Activated T-cell treated with anti-CD3 and anti-CD28 coated beads, Interleukin-2, amount 50 U/mL, for 4 hours (primary cell): ENCODE measurements at regions not wholly inside any gene's neighbourhood (a gene's known extent, or its start where the extent isn't known, plus 50 kb on each side); places are given as distances from the start of the nearest gene placed in this dataset.
"Not testable (repeated sequence)": the region's sequence is repeated elsewhere in the genome, so short reads cannot be mapped to it uniquely, and the experiment has no call there.

Source experiments
- ATAC-seq, 2 donors: fragments of 200-7000 bp; cut with Tn5 transposase; one replicate each; pipeline ENCODE4 v1.10.0; 2021
- DNase-seq: peaks from one replicate; pipeline ENCODE4 v3.0.0-alpha.2; 2020
- H3K27me3 Mint-ChIP-seq: one replicate; pipeline ENCODE4 v1.8.0; 2021; ENCODE audit warnings: low read depth, mixed read lengths
- H3K36me3 Mint-ChIP-seq: one replicate; pipeline ENCODE4 v1.8.0; 2022; ENCODE audit warnings: mixed read lengths; ENCODE audit not compliant: insufficient read depth
- H3K4me1 Mint-ChIP-seq: one replicate; pipeline ENCODE4 v1.8.0; 2021; ENCODE audit warnings: low read depth, mixed read lengths
- H3K4me3 Mint-ChIP-seq: one replicate; pipeline ENCODE4 v1.8.0; 2021; ENCODE audit warnings: mild to moderate bottlenecking, moderate library complexity, mixed read lengths
- H3K9me3 Mint-ChIP-seq: one replicate; pipeline ENCODE4 v1.8.0; 2021; ENCODE audit warnings: mixed read lengths

DNA sequence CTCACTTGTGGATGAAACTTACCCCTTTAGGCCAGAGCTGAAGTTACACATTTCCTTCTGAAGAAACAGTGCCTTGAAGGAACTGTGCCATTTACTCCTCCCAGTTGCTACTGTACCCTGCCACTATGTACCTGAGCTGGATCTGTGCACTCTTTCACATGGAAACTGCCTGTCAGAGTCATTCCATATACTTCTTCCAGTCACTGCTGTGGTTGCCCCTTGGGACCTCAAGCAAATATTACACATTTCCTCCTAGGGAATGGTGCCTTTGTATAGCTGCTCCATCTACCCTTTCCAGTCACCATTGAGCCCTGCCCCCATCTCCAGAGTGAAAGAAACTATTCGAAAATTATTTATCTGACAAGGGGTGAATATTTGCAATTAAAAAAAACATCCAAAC lies 1328.3 kb downstream of the TECRL start:
- no peaks in the 10 kb centered on the region for H3K27me3 Mint-ChIP-seq
- H3K36me3 Mint-ChIP-seq = no peaks in the 10 kb centered on the region
- DNase-seq (no peak), ATAC-seq (no peak)
- H3K4me1 Mint-ChIP-seq = no peaks in the 10 kb centered on the region
- H3K9me3 Mint-ChIP-seq = peaks cover 24% of the 10 kb centered on the region
- H3K4me3 Mint-ChIP-seq = no peak overlapping the region

DNA sequence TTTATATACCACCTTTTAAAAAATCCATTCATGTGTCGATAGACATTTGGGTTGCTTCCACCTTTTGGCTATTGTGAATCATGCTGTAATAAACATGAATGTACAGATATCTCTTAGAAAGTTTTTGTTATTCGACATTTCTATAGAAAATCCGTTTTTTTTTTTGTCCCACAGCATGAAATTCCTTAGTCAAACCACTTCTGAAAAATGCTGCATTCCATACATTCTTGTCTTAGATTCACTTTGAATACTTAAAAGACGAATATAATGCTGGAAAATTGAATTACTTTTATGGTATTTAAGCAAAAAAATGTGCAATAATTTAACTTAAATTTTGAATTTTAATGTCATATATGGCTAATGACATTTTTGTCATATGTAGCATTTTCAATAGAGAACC lies 1345.5 kb downstream of the TECRL start:
- H3K4me1 Mint-ChIP-seq = no peaks in the 10 kb centered on the region

GRCh38 chr4:63062891-63063290 lies 1346.4 kb downstream of the TECRL start:
- peaks cover 20% of the 10 kb centered on the region for H3K9me3 Mint-ChIP-seq
- H3K4me3 Mint-ChIP-seq, H3K36me3 Mint-ChIP-seq, DNase-seq, H3K4me1 Mint-ChIP-seq, ATAC-seq, H3K27me3 Mint-ChIP-seq: not testable (repeated sequence)

More for the DNA sequence above, 1345.5 kb downstream of the TECRL start:
- no peak overlapping the region for H3K4me3 Mint-ChIP-seq
- ATAC-seq = no peak
- H3K27me3 Mint-ChIP-seq = no peaks in the 10 kb centered on the region
- no peaks in the 10 kb centered on the region for H3K36me3 Mint-ChIP-seq
- DNase-seq = no peak
- H3K9me3 Mint-ChIP-seq = peaks cover 16% of the 10 kb centered on the region

- H3K4me1 Mint-ChIP-seq = no peaks in the 10 kb centered on the region
- H3K4me3 Mint-ChIP-seq = no peak overlapping the region
- H3K36me3 Mint-ChIP-seq = no peaks in the 10 kb centered on the region
- H3K9me3 Mint-ChIP-seq = peaks cover 15% of the 10 kb centered on the region
- DNase-seq (no peak), ATAC-seq (no peak)
- H3K27me3 Mint-ChIP-seq = no peaks in the 10 kb centered on the region
These were observed 1359.5 kb downstream of the TECRL start for GRCh38 chr4:63049726-63050125.

- Mint-ChIP-seq H3K4me3 (no peak overlapping the region), H3K36me3 (no peaks in the 10 kb centered on the region), H3K4me1 (no peaks in the 10 kb centered on the region), H3K27me3 (no peaks in the 10 kb centered on the region), H3K9me3 (peaks cover 15% of the 10 kb centered on the region)
- ATAC-seq (no peak), DNase-seq (no peak)
These were observed 1360.0 kb downstream of the TECRL start for GRCh38 chr4:63049278-63049677.

DNA sequence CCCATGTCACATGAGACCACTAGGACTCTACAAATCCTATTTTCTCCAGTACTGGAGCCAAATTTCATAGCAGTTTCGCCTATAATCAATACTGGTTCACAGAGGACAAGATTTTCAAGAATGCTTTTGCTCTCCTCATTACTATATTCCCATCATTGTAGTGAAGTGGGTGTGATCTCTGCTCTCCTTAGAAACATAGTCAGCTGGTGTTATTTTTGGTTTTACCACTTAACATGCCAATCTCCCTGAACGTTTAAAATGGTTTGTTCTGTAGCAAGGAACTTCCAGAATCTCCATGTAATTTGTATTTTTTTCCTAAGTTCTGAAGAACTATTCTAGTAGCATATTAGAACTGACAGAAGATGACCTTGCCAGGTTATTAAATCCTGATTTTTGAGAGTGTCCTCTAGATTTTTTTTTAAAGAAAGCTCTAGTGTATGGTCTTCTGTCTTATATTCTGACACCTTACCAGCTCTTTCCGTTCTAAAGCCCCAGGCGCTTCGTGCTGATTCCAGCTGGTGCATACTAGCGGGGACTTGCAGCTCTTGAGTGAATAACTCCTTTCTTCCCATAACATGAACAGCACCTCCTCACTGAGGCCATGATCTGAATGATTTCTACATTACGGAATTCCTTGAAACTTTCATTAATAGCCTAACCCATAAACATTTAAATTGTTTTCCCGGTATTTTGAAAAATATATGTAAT lies 1372.9 kb downstream of the TECRL start:
- DNase-seq = no peak
- no peak for ATAC-seq
- H3K4me1 Mint-ChIP-seq = no peaks in the 10 kb centered on the region

DNA sequence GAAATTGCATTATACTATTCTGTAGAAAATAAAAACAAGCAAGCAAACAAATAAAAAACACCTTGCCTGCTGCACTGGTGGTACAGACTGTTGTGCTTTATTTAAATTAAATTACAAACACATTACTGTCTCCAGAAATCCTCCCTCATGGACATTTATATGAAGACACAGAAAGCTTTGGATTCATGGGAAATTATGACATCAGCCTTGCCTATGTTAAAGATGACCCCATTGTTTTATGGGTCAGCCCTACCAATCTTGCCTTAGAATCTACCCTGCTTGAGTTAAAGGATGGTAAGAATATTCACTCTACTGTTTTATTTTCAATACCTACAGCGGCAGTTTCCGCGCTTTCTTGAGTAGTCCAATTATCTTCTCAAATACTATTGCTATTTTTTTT lies 1379.9 kb downstream of the TECRL start:
- H3K4me3 Mint-ChIP-seq = no peak overlapping the region
- no peak for ATAC-seq
- H3K36me3 Mint-ChIP-seq = no peaks in the 10 kb centered on the region
- no peaks in the 10 kb centered on the region for H3K27me3 Mint-ChIP-seq
- no peak for DNase-seq
- no peaks in the 10 kb centered on the region for H3K4me1 Mint-ChIP-seq
- H3K9me3 Mint-ChIP-seq = peaks cover 7% of the 10 kb centered on the region

More for the DNA sequence above, 1372.9 kb downstream of the TECRL start:
- H3K27me3 Mint-ChIP-seq = no peaks in the 10 kb centered on the region
- peaks cover 16% of the 10 kb centered on the region for H3K9me3 Mint-ChIP-seq
- H3K4me3 Mint-ChIP-seq = no peak overlapping the region
- no peaks in the 10 kb centered on the region for H3K36me3 Mint-ChIP-seq

DNA sequence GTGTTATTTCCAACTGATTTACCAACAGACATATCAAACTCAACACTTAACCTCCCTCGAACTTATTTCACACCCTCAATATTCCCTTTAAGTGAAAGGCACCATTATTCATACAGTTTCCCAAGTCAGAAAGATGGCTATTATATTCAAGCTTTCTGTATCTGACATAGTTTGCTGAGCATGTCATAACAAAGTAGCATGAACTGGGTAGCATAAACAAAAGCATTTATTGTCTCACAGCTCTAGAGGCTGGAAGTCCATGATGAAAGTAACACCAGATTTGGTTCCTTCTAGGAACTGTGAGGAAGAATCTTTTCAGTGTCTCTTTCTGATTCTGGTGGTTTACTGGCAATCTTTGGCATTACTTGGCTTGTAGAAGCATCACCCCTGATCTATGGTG lies 1388.6 kb downstream of the TECRL start:
- Mint-ChIP-seq H3K4me1 (no peaks in the 10 kb centered on the region), H3K27me3 (no peaks in the 10 kb centered on the region), H3K36me3 (no peaks in the 10 kb centered on the region), H3K4me3 (no peak overlapping the region), H3K9me3 (peaks cover 23% of the 10 kb centered on the region)
- ATAC-seq (no peak), DNase-seq (no peak)

DNA sequence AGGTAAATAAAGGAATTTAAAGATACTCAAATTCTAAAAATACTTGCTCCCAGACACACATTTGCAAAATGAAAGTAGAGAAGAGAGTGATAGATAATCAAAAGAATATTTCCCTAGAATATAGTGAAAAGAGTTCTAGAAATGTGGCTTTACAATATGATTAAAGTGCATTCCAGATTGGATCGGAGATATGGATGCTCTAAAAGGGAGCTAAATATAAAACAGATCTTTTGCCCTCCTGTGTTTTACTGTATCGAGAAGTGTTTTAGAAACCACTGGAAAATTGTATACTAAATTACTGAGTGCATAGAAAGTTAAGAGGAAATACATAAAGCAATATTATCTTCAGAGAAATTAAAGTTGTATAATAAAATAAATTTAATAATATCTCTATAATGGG lies 1392.0 kb downstream of the TECRL start:
- Mint-ChIP-seq H3K27me3 (no peaks in the 10 kb centered on the region), H3K4me1 (no peaks in the 10 kb centered on the region), H3K9me3 (peaks cover 26% of the 10 kb centered on the region), H3K36me3 (no peaks in the 10 kb centered on the region), H3K4me3 (no peak overlapping the region)
- DNase-seq (no peak), ATAC-seq (no peak)

- no peaks in the 10 kb centered on the region for H3K27me3 Mint-ChIP-seq
- peaks cover 11% of the 10 kb centered on the region for H3K9me3 Mint-ChIP-seq
- no peak overlapping the region for H3K4me3 Mint-ChIP-seq
- no peaks in the 10 kb centered on the region for H3K36me3 Mint-ChIP-seq
- no peaks in the 10 kb centered on the region for H3K4me1 Mint-ChIP-seq
- DNase-seq = no peak
- no peak for ATAC-seq
These were observed 1438.4 kb downstream of the TECRL start for GRCh38 chr4:62970846-62971245.

DNA sequence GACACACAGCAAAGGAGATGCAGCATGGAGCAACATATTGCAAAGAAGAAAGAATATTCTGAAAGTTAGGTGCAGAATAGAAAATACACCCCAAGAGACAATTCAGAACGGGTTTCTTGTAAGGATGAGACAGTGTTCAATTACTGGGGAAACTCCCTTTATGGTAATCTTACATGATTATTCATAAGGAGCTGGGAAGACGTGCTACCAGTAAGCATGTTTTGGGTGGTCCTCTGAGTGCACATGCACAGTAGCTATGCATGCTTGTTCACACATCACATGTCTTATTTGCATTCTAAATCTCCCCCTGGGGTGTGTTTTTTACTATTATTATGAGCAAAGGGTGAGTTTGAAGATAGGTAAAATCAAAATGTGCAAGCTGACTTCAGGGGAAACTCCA lies 1448.8 kb downstream of the TECRL start:
- Mint-ChIP-seq H3K36me3 (no peaks in the 10 kb centered on the region), H3K9me3 (peaks cover 3% of the 10 kb centered on the region), H3K4me3 (no peak overlapping the region), H3K27me3 (no peaks in the 10 kb centered on the region), H3K4me1 (no peaks in the 10 kb centered on the region)
- ATAC-seq = no peak
- no peak for DNase-seq

DNA sequence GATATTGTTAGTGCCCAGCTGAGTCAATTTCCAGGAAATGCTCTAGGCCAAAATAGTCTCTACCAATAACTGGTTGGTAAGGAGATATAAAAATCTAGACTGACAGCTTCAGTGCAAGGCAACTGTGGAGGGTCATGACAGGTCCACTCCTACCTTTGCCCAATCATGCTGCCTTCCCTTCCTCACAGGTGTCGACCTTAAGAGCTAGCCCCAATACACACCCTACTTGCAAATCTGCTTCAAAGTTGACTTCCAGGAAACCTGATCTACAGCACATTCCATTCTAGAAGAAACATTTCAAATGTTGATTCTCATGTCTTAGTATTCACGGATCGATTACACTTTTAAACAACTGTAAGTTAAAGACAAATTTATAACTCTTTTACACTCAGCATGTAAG lies 1455.5 kb downstream of the TECRL start:
- Mint-ChIP-seq H3K36me3 (no peaks in the 10 kb centered on the region), H3K9me3 (peaks cover 14% of the 10 kb centered on the region), H3K27me3 (no peaks in the 10 kb centered on the region), H3K4me3 (no peak overlapping the region), H3K4me1 (no peaks in the 10 kb centered on the region)
- ATAC-seq = no peak
- no peak for DNase-seq

GRCh38 chr4:62952366-62952765 lies 1456.9 kb downstream of the TECRL start:
- Mint-ChIP-seq H3K4me3 (no peak overlapping the region), H3K4me1 (no peaks in the 10 kb centered on the region), H3K9me3 (peaks cover 16% of the 10 kb centered on the region), H3K27me3 (no peaks in the 10 kb centered on the region), H3K36me3 (no peaks in the 10 kb centered on the region)
- DNase-seq (no peak), ATAC-seq (no peak)

GRCh38 chr4:62948108-62948507 lies 1461.1 kb downstream of the TECRL start:
- DNase-seq = no peak
- no peak for ATAC-seq
- Mint-ChIP-seq H3K36me3 (no peaks in the 10 kb centered on the region), H3K4me1 (no peaks in the 10 kb centered on the region), H3K27me3 (no peaks in the 10 kb centered on the region), H3K4me3 (no peak overlapping the region), H3K9me3 (peaks cover 15% of the 10 kb centered on the region)

- H3K36me3 Mint-ChIP-seq = no peaks in the 10 kb centered on the region
- H3K4me3 Mint-ChIP-seq = no peak overlapping the region
- no peaks in the 10 kb centered on the region for H3K4me1 Mint-ChIP-seq
- DNase-seq (no peak), ATAC-seq (no peak)
- peaks cover 21% of the 10 kb centered on the region for H3K9me3 Mint-ChIP-seq
- H3K27me3 Mint-ChIP-seq = no peaks in the 10 kb centered on the region
These were observed 1469.0 kb downstream of the TECRL start for GRCh38 chr4:62940229-62940628.

DNA sequence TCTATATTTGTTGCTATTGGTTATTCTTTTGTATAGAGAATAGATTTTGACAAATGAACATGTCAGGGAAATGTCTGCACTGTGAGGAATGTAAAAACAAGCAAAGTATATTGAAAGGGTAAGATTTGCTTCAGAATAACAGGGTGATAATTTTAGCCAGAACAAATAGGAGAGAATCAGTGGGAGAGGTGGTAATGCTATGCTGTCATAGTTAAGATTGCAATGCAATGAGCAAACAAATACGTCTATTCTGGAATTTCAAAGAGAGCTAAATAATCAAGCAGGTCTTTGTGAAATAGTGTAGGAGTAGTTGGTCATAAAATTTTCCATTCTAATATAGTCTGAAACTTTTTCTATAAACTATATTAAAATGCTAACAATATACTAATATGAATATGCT lies 1478.4 kb downstream of the TECRL start:
- DNase-seq (no peak), ATAC-seq (no peak)
- H3K4me1 Mint-ChIP-seq = no peaks in the 10 kb centered on the region
- H3K36me3 Mint-ChIP-seq = no peaks in the 10 kb centered on the region
- peaks cover 18% of the 10 kb centered on the region for H3K9me3 Mint-ChIP-seq
- no peaks in the 10 kb centered on the region for H3K27me3 Mint-ChIP-seq
- H3K4me3 Mint-ChIP-seq = no peak overlapping the region
